Sigmoid colon (tissue), 4 donors: ENCODE measurements at regions not wholly inside any gene's neighbourhood (a gene's known extent, or its start where the extent isn't known, plus 50 kb on each side); places are given as distances from the start of the nearest gene placed in this dataset.

ENCODE experiments used
- CTCF ChIP-seq, 4 experiments: fragments of 450-650 bp in 3 of 4; fragments of 200-600 bp in 1 of 4; IDR thresholded peaks; one replicate each; pipeline ENCODE4 v1.5.1; 2016 to 2019; ENCODE audit warnings: antibody characterized with exemption in 4 of 4, mild to moderate bottlenecking in 3 of 4, moderate library complexity in 2 of 4
- EP300 ChIP-seq, 4 donors: sonication (generic); formaldehyde crosslinking; IDR thresholded peaks; one replicate each; pipeline ENCODE4 v1.6.1; 2017; ENCODE audit warnings: antibody characterized with exemption in 4 of 4
- POLR2AphosphoS5 ChIP-seq, 4 donors: sonication (generic); formaldehyde crosslinking; IDR thresholded peaks; one replicate each; pipeline ENCODE4 v1.6.1; 2017; ENCODE audit warnings: antibody characterized with exemption in 4 of 4

DNA sequence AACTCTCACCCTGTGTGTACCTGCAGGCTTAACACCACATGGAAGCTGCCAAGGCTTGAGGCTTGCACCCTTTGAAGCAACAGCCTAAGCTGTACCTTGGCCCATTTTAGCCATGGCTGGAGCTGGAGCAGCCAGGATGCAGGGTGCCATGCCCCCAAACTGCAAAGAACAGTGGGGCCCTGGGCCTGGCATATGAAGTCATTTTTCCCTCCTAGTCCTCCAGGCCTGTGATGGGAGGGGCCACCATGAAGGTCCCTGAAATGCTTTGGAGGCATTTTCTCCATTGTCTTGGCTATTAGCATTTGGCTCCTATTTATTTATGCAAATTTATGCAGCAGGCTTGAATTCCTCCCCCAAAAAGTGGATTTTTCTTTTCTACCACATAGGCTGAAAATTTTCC lies 238.4 kb downstream of the CDCA7 start:
- no peak for TF ChIP-seq EP300 (IDR thresholded peaks at IDR 0.05)
- TF ChIP-seq CTCF (IDR thresholded peaks at IDR 0.05) = no peak
- TF ChIP-seq POLR2AphosphoS5 (IDR thresholded peaks at IDR 0.05) = no peak
